Activated CD4-positive, alpha-beta T cell treated with anti-CD3 and anti-CD28 coated beads, Interleukin-2, amount 10 ng/mL, durations not matched to agents 24 days and 14 days (primary cell): ENCODE measurements at regions not wholly inside any gene's neighbourhood (a gene's known extent, or its start where the extent isn't known, plus 50 kb on each side); places are given as distances from the start of the nearest gene placed in this dataset.

Source experiments
- DNase-seq: peaks from one replicate; pipeline ENCODE4 v3.0.0; 2022
- H3K27ac Mint-ChIP-seq: one replicate; pipeline ENCODE4 v1.8.0; 2022; ENCODE audit warnings: mild to moderate bottlenecking, mixed read lengths
- H3K27me3 Mint-ChIP-seq: one replicate; pipeline ENCODE4 v1.8.0; 2022; ENCODE audit warnings: mixed read lengths
- H3K36me3 Mint-ChIP-seq: one replicate; pipeline ENCODE4 v1.8.0; 2022; ENCODE audit warnings: low read depth, mild to moderate bottlenecking, mixed read lengths
- H3K4me1 Mint-ChIP-seq: one replicate; pipeline ENCODE4 v1.8.0; 2021; ENCODE audit warnings: mixed read lengths
- H3K4me3 Mint-ChIP-seq: one replicate; pipeline ENCODE4 v1.8.0; 2022; ENCODE audit warnings: mild to moderate bottlenecking, moderate library complexity, mixed read lengths
- H3K9me3 Mint-ChIP-seq: one replicate; pipeline ENCODE4 v1.8.0; 2021; ENCODE audit warnings: mixed read lengths
- intact Hi-C: fragments of 100-400 bp; cut with micrococcal nuclease; formaldehyde crosslinking; loops from one replicate; pipeline ENCODE4 v1.15.1; 2023

- no peak for DNase-seq
- no peaks in the 10 kb centered on the region for H3K36me3 Mint-ChIP-seq
- intact Hi-C loops: no loop called here
- H3K27ac Mint-ChIP-seq: no peak overlapping the region
- peaks cover 16% of the 10 kb centered on the region for H3K9me3 Mint-ChIP-seq
- no peaks in the 10 kb centered on the region for H3K27me3 Mint-ChIP-seq
- H3K4me1 Mint-ChIP-seq: no peaks in the 10 kb centered on the region
- no peak overlapping the region for H3K4me3 Mint-ChIP-seq
These were observed 131.9 kb upstream of the PTPRD start for GRCh38 chr9:10744669-10745068.

GRCh38 chr9:10753474-10753873 is 140.7 kb upstream of the PTPRD start:
- intact Hi-C loops: no loop called here
- no peak for DNase-seq
- no peak overlapping the region for H3K4me3 Mint-ChIP-seq
- H3K9me3 Mint-ChIP-seq: peaks cover 5% of the 10 kb centered on the region
- no peaks in the 10 kb centered on the region for H3K4me1 Mint-ChIP-seq
- H3K36me3 Mint-ChIP-seq: no peaks in the 10 kb centered on the region
- H3K27me3 Mint-ChIP-seq: no peaks in the 10 kb centered on the region
- H3K27ac Mint-ChIP-seq: no peak overlapping the region

GRCh38 chr9:10764481-10764880 is 151.7 kb upstream of the PTPRD start:
- Mint-ChIP-seq H3K36me3 (no peaks in the 10 kb centered on the region), H3K4me1 (no peaks in the 10 kb centered on the region), H3K27me3 (no peaks in the 10 kb centered on the region), H3K9me3 (peaks cover 3% of the 10 kb centered on the region), H3K4me3 (no peak overlapping the region), H3K27ac (no peak overlapping the region)
- DNase-seq: no peak
- intact Hi-C loops: no loop called here

- Mint-ChIP-seq H3K27me3 (no peaks in the 10 kb centered on the region), H3K4me3 (no peak overlapping the region), H3K36me3 (no peaks in the 10 kb centered on the region), H3K4me1 (no peaks in the 10 kb centered on the region), H3K27ac (no peak overlapping the region), H3K9me3 (peaks cover 13% of the 10 kb centered on the region)
- intact Hi-C loops: no loop called here
- DNase-seq: no peak
These were observed 160.3 kb upstream of the PTPRD start for GRCh38 chr9:10773136-10773535.

- no peaks in the 10 kb centered on the region for H3K36me3 Mint-ChIP-seq
- DNase-seq: no peak
These were observed 161.2 kb upstream of the PTPRD start for GRCh38 chr9:10774051-10774450.

GRCh38 chr9:10785255-10785654 is 172.5 kb upstream of the PTPRD start:
- intact Hi-C loops: no loop called here

More at GRCh38 chr9:10774051-10774450, 161.2 kb upstream of the PTPRD start:
- Mint-ChIP-seq H3K4me3 (no peak overlapping the region), H3K27ac (no peak overlapping the region), H3K4me1 (no peaks in the 10 kb centered on the region), H3K27me3 (no peaks in the 10 kb centered on the region), H3K9me3 (peaks cover 13% of the 10 kb centered on the region)
- intact Hi-C loops: no loop called here

GRCh38 chr9:10793306-10793705 is 180.5 kb upstream of the PTPRD start:
- Mint-ChIP-seq H3K4me1 (no peaks in the 10 kb centered on the region), H3K9me3 (no peaks in the 10 kb centered on the region), H3K4me3 (no peak overlapping the region), H3K27ac (no peak overlapping the region), H3K27me3 (no peaks in the 10 kb centered on the region), H3K36me3 (no peaks in the 10 kb centered on the region)
- intact Hi-C loops: no loop called here
- no peak for DNase-seq

More at GRCh38 chr9:10785255-10785654, 172.5 kb upstream of the PTPRD start:
- Mint-ChIP-seq H3K9me3 (peaks cover 3% of the 10 kb centered on the region), H3K27me3 (no peaks in the 10 kb centered on the region), H3K27ac (no peak overlapping the region), H3K4me1 (no peaks in the 10 kb centered on the region), H3K4me3 (no peak overlapping the region), H3K36me3 (no peaks in the 10 kb centered on the region)
- DNase-seq: no peak

- Mint-ChIP-seq H3K36me3 (no peaks in the 10 kb centered on the region), H3K4me3 (no peak overlapping the region), H3K27ac (no peak overlapping the region), H3K27me3 (no peaks in the 10 kb centered on the region), H3K4me1 (no peaks in the 10 kb centered on the region), H3K9me3 (peaks cover 3% of the 10 kb centered on the region)
- intact Hi-C loops: no loop called here
- no peak for DNase-seq
These were observed 191.7 kb upstream of the PTPRD start for GRCh38 chr9:10804486-10804885.

- no peaks in the 10 kb centered on the region for H3K27me3 Mint-ChIP-seq
- peaks cover 3% of the 10 kb centered on the region for H3K9me3 Mint-ChIP-seq
- H3K4me3 Mint-ChIP-seq: no peak overlapping the region
- intact Hi-C loops: no loop called here
- no peak overlapping the region for H3K27ac Mint-ChIP-seq
- H3K4me1 Mint-ChIP-seq: no peaks in the 10 kb centered on the region
- no peaks in the 10 kb centered on the region for H3K36me3 Mint-ChIP-seq
- no peak for DNase-seq
These were observed 194.1 kb upstream of the PTPRD start for GRCh38 chr9:10806868-10807267.

- peaks cover 11% of the 10 kb centered on the region for H3K9me3 Mint-ChIP-seq
- no peaks in the 10 kb centered on the region for H3K27me3 Mint-ChIP-seq
- no peaks in the 10 kb centered on the region for H3K36me3 Mint-ChIP-seq
- no peaks in the 10 kb centered on the region for H3K4me1 Mint-ChIP-seq
- no peak for DNase-seq
- intact Hi-C loops: no loop called here
- H3K4me3 Mint-ChIP-seq: no peak overlapping the region
- H3K27ac Mint-ChIP-seq: no peak overlapping the region
These were observed 205.4 kb upstream of the PTPRD start for GRCh38 chr9:10818206-10818605.

- Mint-ChIP-seq H3K36me3 (no peaks in the 10 kb centered on the region), H3K4me3 (no peak overlapping the region), H3K9me3 (no peaks in the 10 kb centered on the region), H3K4me1 (no peaks in the 10 kb centered on the region), H3K27me3 (no peaks in the 10 kb centered on the region), H3K27ac (no peak overlapping the region)
- intact Hi-C loops: no loop called here
- DNase-seq: no peak
These were observed 223.1 kb upstream of the PTPRD start for GRCh38 chr9:10835791-10836463.

GRCh38 chr9:10843151-10843550 is 230.3 kb upstream of the PTPRD start:
- Mint-ChIP-seq H3K9me3 (peaks cover 9% of the 10 kb centered on the region), H3K27me3 (no peaks in the 10 kb centered on the region), H3K4me3 (no peak overlapping the region), H3K36me3 (no peaks in the 10 kb centered on the region), H3K27ac (no peak overlapping the region), H3K4me1 (no peaks in the 10 kb centered on the region)
- no peak for DNase-seq
- intact Hi-C loops: no loop called here

- no peaks in the 10 kb centered on the region for H3K36me3 Mint-ChIP-seq
- DNase-seq: no peak
- H3K27ac Mint-ChIP-seq: no peak overlapping the region
- H3K4me1 Mint-ChIP-seq: no peaks in the 10 kb centered on the region
- H3K4me3 Mint-ChIP-seq: no peak overlapping the region
- peaks cover 9% of the 10 kb centered on the region for H3K9me3 Mint-ChIP-seq
- no peaks in the 10 kb centered on the region for H3K27me3 Mint-ChIP-seq
- intact Hi-C loops: no loop called here
These were observed 243.0 kb upstream of the PTPRD start for GRCh38 chr9:10855847-10856246.

- Mint-ChIP-seq H3K27me3 (no peaks in the 10 kb centered on the region), H3K27ac (no peak overlapping the region), H3K4me1 (no peaks in the 10 kb centered on the region), H3K36me3 (no peaks in the 10 kb centered on the region), H3K4me3 (no peak overlapping the region), H3K9me3 (peaks cover 9% of the 10 kb centered on the region)
- intact Hi-C loops: no loop called here
- DNase-seq: no peak
These were observed 246.0 kb upstream of the PTPRD start for GRCh38 chr9:10858817-10859216.

- Mint-ChIP-seq H3K36me3 (no peaks in the 10 kb centered on the region), H3K4me3 (no peak overlapping the region), H3K9me3 (no peaks in the 10 kb centered on the region), H3K4me1 (no peaks in the 10 kb centered on the region), H3K27ac (no peak overlapping the region), H3K27me3 (no peaks in the 10 kb centered on the region)
- intact Hi-C loops: no loop called here
- DNase-seq: no peak
These were observed 250.7 kb upstream of the PTPRD start for GRCh38 chr9:10863476-10863875.
